OCI-LY7 (cell line): ENCODE measurements at regions not wholly inside any gene's neighbourhood (a gene's known extent, or its start where the extent isn't known, plus 50 kb on each side); places are given as distances from the start of the nearest gene placed in this dataset.

Experiments
- BruUV-seq: library from RNA; stranded (reverse); fragments of 400-500 nt; replicated peaks from 2 replicates; lab custom pipeline; 2021; lab: Mats Ljungman, UMichigan
- CTCF ChIA-PET: fragments of 300-600 bp; sonication (Branson Sonifier 250); formaldehyde crosslinking; loops from one replicate; lab custom pipeline; 2022; ENCODE audit warnings: antibody characterized with exemption; ENCODE audit not compliant: unreplicated experiment; lab: Charles Lee
- POLR2A ChIA-PET: fragments of 300-600 bp; sonication (Branson Sonifier 250); formaldehyde crosslinking; loops from one replicate; lab custom pipeline; 2022; ENCODE audit warnings: antibody characterized with exemption; lab: Charles Lee
- DNase-seq: peaks from one replicate; pipeline ENCODE4 v3.0.0-alpha.2; 2015; ENCODE audit warnings: low spot score
- H2AFZ ChIP-seq: fragments of 200-600 bp; sonication (generic), shearing (Covaris generic); 2 replicates; pipeline ENCODE4 v1.6.1; 2014; ENCODE audit warnings: mild to moderate bottlenecking, antibody characterized with exemption, low read length, moderate library complexity
- H3K27ac ChIP-seq: fragments of 200-600 bp; sonication (generic); 2 replicates; pipeline ENCODE4 v1.5.1; 2014; ENCODE audit warnings: mixed run types, low read depth, mild to moderate bottlenecking, moderate library complexity, low read length, inconsistent platforms; ENCODE audit not compliant: poor library complexity, severe bottlenecking
- H3K36me3 ChIP-seq: fragments of 200-600 bp; sonication (generic); 2 replicates; pipeline ENCODE4 v1.6.1; 2014; ENCODE audit warnings: mild to moderate bottlenecking, antibody characterized with exemption, low read length, moderate library complexity, mixed read lengths; ENCODE audit not compliant: insufficient read depth
- H3K4me1 ChIP-seq: fragments of 200-600 bp; sonication (generic); 2 replicates; pipeline ENCODE4 v1.5.1; 2014; ENCODE audit warnings: mild to moderate bottlenecking, low read length; ENCODE audit not compliant: insufficient read depth, poor library complexity, severe bottlenecking
- H3K4me2 ChIP-seq: fragments of 200-600 bp; sonication (generic); 2 replicates; pipeline ENCODE4 v1.6.1; 2014; ENCODE audit warnings: mild to moderate bottlenecking, low read length
- H3K4me3 ChIP-seq: fragments of 200-600 bp; sonication (generic); 2 replicates; pipeline ENCODE4 v1.5.1; 2014; ENCODE audit warnings: mild to moderate bottlenecking, low read depth, low read length; ENCODE audit not compliant: poor library complexity, severe bottlenecking
- H3K79me2 ChIP-seq: fragments of 200-600 bp; sonication (generic); 2 replicates; pipeline ENCODE4 v1.6.1; 2016; ENCODE audit warnings: low read depth, mild to moderate bottlenecking, low read length, moderate library complexity, mixed read lengths; ENCODE audit not compliant: insufficient read depth
- H3K9me2 ChIP-seq: fragments of 200-600 bp; sonication (generic); 2 replicates; pipeline ENCODE4 v1.6.1; 2016; ENCODE audit warnings: mild to moderate bottlenecking, low read length, mixed read lengths; ENCODE audit not compliant: insufficient read depth
- H3K9me3 ChIP-seq: fragments of 200-600 bp; sonication (generic); 2 replicates; pipeline ENCODE4 v1.6.1; 2014; ENCODE audit warnings: mild to moderate bottlenecking, mixed run types, low read length, mixed read lengths
- H4K20me1 ChIP-seq: fragments of 200-600 bp; sonication (generic); 2 replicates; pipeline ENCODE4 v1.6.1; 2014; ENCODE audit warnings: mild to moderate bottlenecking, antibody characterized with exemption, low read length, moderate library complexity, mixed read lengths; ENCODE audit not compliant: insufficient read depth
- EZH2phosphoT487 ChIP-seq: fragments of 200-600 bp; sonication (generic); IDR thresholded peaks from 2 replicates; pipeline ENCODE4 v1.6.1; 2018; ENCODE audit warnings: low read depth, borderline replicate concordance, mild to moderate bottlenecking, mixed run types, antibody characterized with exemption, low read length, moderate library complexity, mixed read lengths
- intact Hi-C: fragments of 100-400 bp; cut with micrococcal nuclease; formaldehyde crosslinking; loops from one replicate; pipeline ENCODE4 v1.10.0; 2022; ENCODE audit not compliant: unreplicated experiment
- TF ChIP-seq, protein P1 (sequence below): fragments of 200-600 bp; sonication (generic); conservative IDR thresholded peaks from 2 replicates; pipeline ENCODE4 v1.5.1; 2014; ENCODE audit warnings: mild to moderate bottlenecking, antibody characterized with exemption, low read length, moderate library complexity, mixed read lengths

DNA sequence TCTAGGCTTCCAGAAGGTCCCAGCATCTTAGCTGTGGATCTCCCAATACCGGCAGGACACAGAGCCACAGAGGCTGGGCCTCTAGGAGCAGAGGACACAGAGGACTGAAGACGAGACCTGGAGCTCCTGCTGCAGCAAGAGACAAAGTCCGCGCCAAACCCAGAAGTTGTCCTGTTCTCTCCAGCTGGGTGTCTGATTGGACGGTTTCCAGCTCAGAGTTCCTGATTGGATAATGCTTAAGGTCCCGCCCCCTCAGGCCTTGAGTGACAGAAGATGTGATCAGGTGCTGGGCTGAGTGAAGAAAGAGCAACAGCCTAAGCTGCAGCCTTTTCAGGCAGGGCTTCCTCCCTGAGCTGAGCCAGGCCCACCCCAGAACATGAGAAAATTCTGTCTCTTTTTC is 59.9 kb upstream of the ZNF85 start:
- no peak for TF ChIP-seq EZH2phosphoT487
- TF ChIP-seq, protein P1, sequence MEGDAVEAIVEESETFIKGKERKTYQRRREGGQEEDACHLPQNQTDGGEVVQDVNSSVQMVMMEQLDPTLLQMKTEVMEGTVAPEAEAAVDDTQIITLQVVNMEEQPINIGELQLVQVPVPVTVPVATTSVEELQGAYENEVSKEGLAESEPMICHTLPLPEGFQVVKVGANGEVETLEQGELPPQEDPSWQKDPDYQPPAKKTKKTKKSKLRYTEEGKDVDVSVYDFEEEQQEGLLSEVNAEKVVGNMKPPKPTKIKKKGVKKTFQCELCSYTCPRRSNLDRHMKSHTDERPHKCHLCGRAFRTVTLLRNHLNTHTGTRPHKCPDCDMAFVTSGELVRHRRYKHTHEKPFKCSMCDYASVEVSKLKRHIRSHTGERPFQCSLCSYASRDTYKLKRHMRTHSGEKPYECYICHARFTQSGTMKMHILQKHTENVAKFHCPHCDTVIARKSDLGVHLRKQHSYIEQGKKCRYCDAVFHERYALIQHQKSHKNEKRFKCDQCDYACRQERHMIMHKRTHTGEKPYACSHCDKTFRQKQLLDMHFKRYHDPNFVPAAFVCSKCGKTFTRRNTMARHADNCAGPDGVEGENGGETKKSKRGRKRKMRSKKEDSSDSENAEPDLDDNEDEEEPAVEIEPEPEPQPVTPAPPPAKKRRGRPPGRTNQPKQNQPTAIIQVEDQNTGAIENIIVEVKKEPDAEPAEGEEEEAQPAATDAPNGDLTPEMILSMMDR = no peak
- H3K4me1 ChIP-seq = no peaks in the 10 kb centered on the region
- POLR2A ChIA-PET = interaction anchor here (1.7 kb wide), 1 partner anchor 25 kb away, joined by 5 read pairs; no protein-coding TSS in a partner anchor
- no TSS peak for BruUV-seq
- CTCF ChIA-PET = no interaction called here
- H3K4me3 ChIP-seq = no peak overlapping the region
- no peak for DNase-seq
- H2AFZ ChIP-seq = no peak overlapping the region
- peaks cover 6% of the 10 kb centered on the region; the same call in 1 of the 2 replicates for H3K9me3 ChIP-seq
- H3K4me2 ChIP-seq = no peak overlapping the region
- H4K20me1 ChIP-seq = no peaks in the 10 kb centered on the region
- no peaks in the 10 kb centered on the region for H3K79me2 ChIP-seq
- H3K36me3 ChIP-seq = no peaks in the 10 kb centered on the region
- H3K27ac ChIP-seq = no peak overlapping the region
- intact Hi-C loops = no loop called here
- H3K9me2 ChIP-seq = no peaks in the 10 kb centered on the region
